ENCODE measurements at regions not wholly inside any gene's neighbourhood (a gene's known extent, or its start where the extent isn't known, plus 50 kb on each side); places are given as distances from the start of the nearest gene placed in this dataset.

- TF ChIP-seq HIC2 (CRISPR knock-in tag; IDR thresholded peaks at IDR 0.05; ENCODE audit: low read depth) = no peak
- no peak for TF ChIP-seq ERF (CRISPR knock-in tag; IDR thresholded peaks at IDR 0.05)
These were observed 916.3 kb downstream of the TBC1D22A start (continued) for GRCh38 chr22:47678636-47679287.

- intact Hi-C loops (cut with micrococcal nuclease; ENCODE audit: unreplicated experiment) = no loop called here
- TF ChIP-seq MATR3 (CRISPR knock-in tag; IDR thresholded peaks at IDR 0.05) (no peak), DBP (CRISPR knock-in tag; IDR thresholded peaks at IDR 0.05; ENCODE audit: not compliant biosample characterization) (no peak), SAP130 (CRISPR knock-in tag; IDR thresholded peaks at IDR 0.05; ENCODE audit: low read depth) (no peak), ZIK1 (CRISPR knock-in tag; IDR thresholded peaks at IDR 0.05; ENCODE audit: borderline replicate concordance, low read depth) (no peak), PPARG (CRISPR knock-in tag; conservative IDR thresholded peaks at IDR 0.05) (no peak), RFXANK (CRISPR knock-in tag; IDR thresholded peaks at IDR 0.05) (no peak), TBX2 (CRISPR knock-in tag; IDR thresholded peaks at IDR 0.05; ENCODE audit: borderline replicate concordance) (no peak), ELF1 (CRISPR knock-in tag; IDR thresholded peaks at IDR 0.05) (no peak), ZNF10 (CRISPR knock-in tag; IDR thresholded peaks at IDR 0.05; ENCODE audit: borderline replicate concordance, low read depth) (no peak), TBL1XR1 (IDR thresholded peaks at IDR 0.05; ENCODE audit: borderline replicate concordance, low read length, partially characterized antibody) (no peak), ZBTB21 (CRISPR knock-in tag; IDR thresholded peaks at IDR 0.05) (no peak), MED13 (CRISPR knock-in tag; IDR thresholded peaks at IDR 0.05) (no peak), ZNF414 (CRISPR knock-in tag; IDR thresholded peaks at IDR 0.05) (no peak), SNRNP70 (IDR thresholded peaks at IDR 0.05; ENCODE audit: low read depth, low read length) (no peak), ARNTL (CRISPR knock-in tag; IDR thresholded peaks at IDR 0.05) (no peak), ZNF556 (CRISPR knock-in tag; IDR thresholded peaks at IDR 0.05; ENCODE audit: borderline replicate concordance) (no peak), ZNF75D (CRISPR knock-in tag; IDR thresholded peaks at IDR 0.05; ENCODE audit: borderline replicate concordance) (no peak), LBX2 (CRISPR knock-in tag; IDR thresholded peaks at IDR 0.05; ENCODE audit: borderline replicate concordance) (no peak), ZNF44 (CRISPR knock-in tag; IDR thresholded peaks at IDR 0.05) (no peak)
These were observed 915.6 kb downstream of the TBC1D22A start for GRCh38 chr22:47678048-47678447.

More at GRCh38 chr22:47678048-47678447, 915.6 kb downstream of the TBC1D22A start:
- CTCF ChIA-PET (ENCODE audit: low intra/inter-chr PET ratio, low total read pairs) = no interaction called here
- Histone ChIP-seq H4K20me1 (ENCODE audit: insufficient read depth, low read length) (no peaks in the 10 kb centered on the region), H3K79me2 (ENCODE audit: insufficient read depth, low read length) (no peaks in the 10 kb centered on the region), H3K36me3 (replicated peaks in 1 of 2; ENCODE audit: control insufficient read depth in 1 of 2, insufficient read depth in 2 of 2, low read length in 2 of 2) (no peaks in the 10 kb centered on the region), H3K27ac (ENCODE audit: extremely low read length, insufficient read depth, low read length) (no peak overlapping the region), H3K4me3 (replicated peaks in 1 of 3; ENCODE audit: insufficient read depth in 1 of 3, low read depth in 2 of 3, low read length in 3 of 3) (no peak overlapping the region), H3K4me2 (ENCODE audit: low read depth, low read length) (no peak overlapping the region), H3K9ac (ENCODE audit: insufficient read depth, low read depth, low read length) (no peak overlapping the region), H2AFZ (ENCODE audit: low read length) (no peak overlapping the region), H3K27me3 (ENCODE audit: control insufficient read depth in 1 of 2, insufficient read depth in 2 of 2, low read length in 2 of 2) (peaks cover 0 to 13% of the 10 kb centered on the region in 2 experiments; a peak in 1 of 5 replicates), H3K9me3 (ENCODE audit: low read length) (no peaks in the 10 kb centered on the region), H3K4me1 (ENCODE audit: insufficient read depth, low read length) (no peaks in the 10 kb centered on the region)
- WGBS (ENCODE audit: low lambda C conversion rate) = 10% methylated on average over 4 of the region's 6 CpGs
- FAIRE-seq = no peak
- POLR2A ChIA-PET = no interaction called here
- no TSS peak for BruUV-seq (replicated peaks)
- no peak for DNase-seq (ENCODE audit: low spot score)
- in situ Hi-C loops (cut with HindIII; ENCODE audit: extremely low pct_ligation_motif_present, low pct_unique_long_range_greater_than_20kb) = no loop called here
- no peak for ATAC-seq

All from HepG2 (cell line).